ENCODE measurements at regions not wholly inside any gene's neighbourhood (a gene's known extent, or its start where the extent isn't known, plus 50 kb on each side); places are given as distances from the start of the nearest gene placed in this dataset.
A peak's percentile ranks its signal among the peaks of the same experiment; 100 is the strongest.

- no peak for DNase-seq (ENCODE audit: low read depth)
Observed at GRCh38 chr5:170159947-170160346, 54.2 kb downstream of the FOXI1 start.

GRCh38 chr5:170161069-170161468, 55.4 kb downstream of the FOXI1 start:
- no peak for DNase-seq (ENCODE audit: low read depth)

- DNase-seq (ENCODE audit: low read depth): no peak
Observed at GRCh38 chr5:170162631-170163321, 57.1 kb downstream of the FOXI1 start.

- DNase-seq (ENCODE audit: low read depth): no peak
Observed at GRCh38 chr5:170164087-170164486, 58.4 kb downstream of the FOXI1 start.

GRCh38 chr5:170164921-170165320, 59.2 kb downstream of the FOXI1 start:
- no peak for DNase-seq (ENCODE audit: low read depth)

GRCh38 chr5:170166101-170166500, 60.4 kb downstream of the FOXI1 start:
- DNase-seq (ENCODE audit: low read depth): no peak

- DNase-seq (ENCODE audit: low read depth): no peak
Observed at GRCh38 chr5:170168002-170168401, 62.3 kb downstream of the FOXI1 start.

- no peak for DNase-seq (ENCODE audit: low read depth)
Observed at GRCh38 chr5:170168797-170169196, 63.1 kb downstream of the FOXI1 start.

- no peak for DNase-seq (ENCODE audit: low read depth)
Observed at GRCh38 chr5:170169996-170170395, 62.8 kb upstream of the C5orf58 start.

- no peak for DNase-seq (ENCODE audit: low read depth)
Observed at GRCh38 chr5:170171811-170172210, 61.0 kb upstream of the C5orf58 start.

- DNase-seq (ENCODE audit: low read depth): peak; percentile 65
Observed at GRCh38 chr5:170173227-170173626, 59.6 kb upstream of the C5orf58 start.

GRCh38 chr5:170173647-170174046, 59.1 kb upstream of the C5orf58 start:
- DNase-seq (ENCODE audit: low read depth): no peak

GRCh38 chr5:170176916-170177315, 55.9 kb upstream of the C5orf58 start:
- no peak for DNase-seq (ENCODE audit: low read depth)

GRCh38 chr5:170178814-170179213, 54.0 kb upstream of the C5orf58 start:
- DNase-seq (ENCODE audit: low read depth): no peak

GRCh38 chr5:170179626-170180025, 53.2 kb upstream of the C5orf58 start:
- DNase-seq (ENCODE audit: low read depth): no peak

GRCh38 chr5:170181902-170182301, 50.9 kb upstream of the C5orf58 start:
- DNase-seq (ENCODE audit: low read depth): no peak

- no peak for DNase-seq (ENCODE audit: low read depth)
Observed at GRCh38 chr5:170182491-170182890, 50.3 kb upstream of the C5orf58 start.

All from stromal cell of bone marrow (primary cell).